Daoy (cell line): ENCODE measurements at regions not wholly inside any gene's neighbourhood (a gene's known extent, or its start where the extent isn't known, plus 50 kb on each side); places are given as distances from the start of the nearest gene placed in this dataset.
A peak's percentile ranks its signal among the peaks of the same experiment; 100 is the strongest.

ENCODE experiments used
- DNase-seq: peaks from one replicate; pipeline ENCODE4 v3.0.0-alpha.2; 2015; ENCODE audit warnings: low read depth

DNA sequence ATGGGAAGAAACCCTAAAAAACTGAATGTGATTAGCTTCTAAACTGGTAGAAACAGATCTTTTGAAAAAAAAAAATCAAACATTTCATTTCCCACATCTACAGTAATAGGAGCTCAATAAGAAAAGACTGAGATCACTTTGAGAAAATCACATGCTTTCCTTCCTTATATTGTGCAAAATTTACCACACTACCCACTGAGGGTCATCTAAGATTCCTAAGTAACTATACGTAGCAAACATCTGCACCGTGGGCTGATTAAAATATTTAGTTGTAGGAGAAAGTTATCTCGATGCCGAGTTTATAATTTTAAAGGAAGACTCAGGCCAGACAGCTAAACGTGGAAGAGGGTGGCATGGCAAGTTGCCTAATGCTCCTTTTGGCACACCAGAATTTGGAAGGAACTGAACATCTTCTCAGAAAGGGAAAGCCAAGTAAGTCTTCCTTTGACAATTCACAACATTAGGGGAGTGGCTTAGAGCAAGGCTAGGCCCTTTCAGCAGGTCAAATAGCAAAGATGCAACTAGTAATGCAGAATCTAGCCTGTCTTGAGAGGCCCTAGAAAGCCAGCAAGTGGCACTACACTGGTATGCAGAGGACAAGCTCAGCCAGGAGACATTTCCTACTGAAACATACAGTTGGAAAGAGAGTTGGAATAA is 128.0 kb downstream of the TMA16 start:
- no peak for DNase-seq

DNA sequence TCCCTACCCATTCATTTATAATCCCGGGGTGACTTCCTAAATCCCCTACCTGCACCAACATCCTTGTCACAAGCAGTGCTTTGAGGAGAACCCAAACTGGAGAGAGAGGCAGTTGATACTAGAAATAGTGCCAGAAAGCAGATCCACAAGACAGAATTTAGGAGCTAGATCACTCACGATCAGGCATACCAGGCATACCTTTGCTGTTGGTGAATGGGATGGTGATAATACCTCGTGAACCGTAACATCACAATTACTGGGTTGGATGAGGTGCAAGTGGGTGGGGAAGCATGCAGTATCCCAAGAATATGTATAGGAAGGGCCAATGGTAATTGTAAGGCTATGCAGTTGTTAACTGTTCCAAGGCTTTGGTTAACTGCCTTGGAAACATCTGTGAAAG is 129.3 kb downstream of the TMA16 start:
- DNase-seq: no peak

DNA sequence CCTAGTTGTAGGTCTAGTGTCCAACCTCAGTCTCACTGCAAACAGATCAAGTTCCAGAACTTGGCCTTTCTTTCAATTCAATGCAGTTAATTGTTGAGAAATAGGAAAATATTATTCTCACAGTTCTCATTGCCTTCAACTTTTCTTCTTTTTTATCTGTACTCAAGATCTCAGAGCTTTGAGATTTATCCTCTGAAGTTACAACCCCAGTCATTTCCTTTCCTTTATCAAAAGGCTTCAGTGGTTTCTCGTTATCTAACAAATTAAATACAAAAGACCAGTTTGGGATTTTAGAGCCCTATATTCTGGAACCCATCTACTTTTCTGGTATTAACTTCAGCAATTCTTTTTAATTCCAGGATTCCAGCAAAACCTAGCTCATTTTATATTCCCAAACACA is 130.2 kb downstream of the TMA16 start:
- DNase-seq: no peak

DNA sequence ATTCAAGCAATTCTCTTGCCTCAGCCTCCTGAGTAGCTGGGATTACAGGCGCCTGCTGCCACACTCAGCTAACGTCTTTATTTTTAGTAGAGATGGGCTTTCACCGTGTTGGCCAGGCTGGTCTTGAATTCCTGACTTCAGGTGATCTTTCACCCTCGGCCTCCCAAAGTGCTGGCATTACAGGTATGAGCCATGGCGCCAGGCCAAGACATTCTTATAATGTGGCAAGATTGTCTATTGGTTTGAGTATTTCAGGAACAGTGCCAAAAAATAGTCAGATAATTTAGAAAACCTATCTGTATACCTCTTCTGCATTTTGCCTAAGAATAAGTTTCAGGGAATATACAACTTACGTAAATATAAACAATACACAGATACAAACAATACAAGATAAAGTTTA is 136.8 kb downstream of the TMA16 start:
- DNase-seq: no peak

DNA sequence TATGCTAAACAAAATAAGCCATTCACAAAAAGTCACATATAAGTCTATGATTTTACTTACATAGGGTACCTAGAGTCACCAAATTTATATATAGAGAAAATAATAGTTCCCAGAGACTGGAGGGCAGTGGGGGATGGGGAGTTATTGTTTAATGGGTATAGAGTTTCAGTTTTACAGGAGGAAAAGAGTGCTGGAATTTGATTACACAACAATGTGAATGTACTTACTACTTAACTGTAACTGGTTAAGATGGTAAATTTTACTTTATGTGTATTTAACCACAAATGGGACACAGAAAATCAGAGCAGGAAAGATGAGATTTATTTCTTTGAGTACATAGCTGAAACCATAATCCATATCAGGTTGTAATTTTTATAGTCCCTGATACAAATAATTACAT is 144.4 kb downstream of the TMA16 start:
- no peak for DNase-seq

DNA sequence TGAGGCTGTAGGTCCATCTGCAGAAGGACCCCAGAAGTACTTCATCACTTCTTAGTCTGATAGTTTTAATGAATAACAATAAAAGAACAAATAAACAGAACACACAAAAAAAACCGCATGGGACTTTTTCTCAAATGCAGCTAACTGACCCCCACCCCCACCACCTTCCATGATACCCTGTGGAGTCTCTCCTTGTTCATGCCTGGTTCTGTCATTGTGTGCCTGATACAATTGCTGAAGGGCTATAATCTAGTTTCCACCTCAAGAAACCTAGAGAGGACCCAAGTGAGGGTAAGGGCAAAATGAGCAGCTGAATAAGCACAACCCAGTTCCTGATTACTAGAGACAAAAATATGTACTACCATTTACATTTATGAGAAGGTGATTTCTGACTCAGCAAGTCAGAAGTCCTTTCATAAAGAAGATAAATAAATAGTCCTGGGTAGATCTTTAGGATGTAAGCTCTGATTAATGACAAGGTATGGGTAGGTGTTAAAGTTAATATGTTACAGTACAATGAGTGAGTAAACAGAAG is 155.1 kb downstream of the TMA16 start:
- DNase-seq: no peak

DNA sequence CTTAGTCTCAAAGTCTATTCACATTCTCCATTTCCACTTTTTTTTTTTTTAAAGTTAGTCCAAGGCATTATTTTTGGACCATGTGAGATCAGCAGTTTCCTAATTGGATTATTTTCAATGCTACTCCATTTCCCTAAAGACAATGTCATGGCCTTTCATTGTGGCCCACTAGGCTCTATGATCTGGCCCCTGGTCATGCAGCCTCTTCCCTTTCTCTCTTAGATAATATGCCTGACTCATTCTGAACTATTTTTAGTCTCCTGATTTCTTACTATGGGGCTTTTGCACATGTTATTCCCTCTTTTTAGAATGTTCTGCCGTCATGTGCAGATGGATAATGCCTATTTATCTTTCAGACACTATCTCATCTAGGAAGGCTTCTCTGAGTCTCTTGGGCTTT is 157.3 kb downstream of the TMA16 start:
- no peak for DNase-seq

DNA sequence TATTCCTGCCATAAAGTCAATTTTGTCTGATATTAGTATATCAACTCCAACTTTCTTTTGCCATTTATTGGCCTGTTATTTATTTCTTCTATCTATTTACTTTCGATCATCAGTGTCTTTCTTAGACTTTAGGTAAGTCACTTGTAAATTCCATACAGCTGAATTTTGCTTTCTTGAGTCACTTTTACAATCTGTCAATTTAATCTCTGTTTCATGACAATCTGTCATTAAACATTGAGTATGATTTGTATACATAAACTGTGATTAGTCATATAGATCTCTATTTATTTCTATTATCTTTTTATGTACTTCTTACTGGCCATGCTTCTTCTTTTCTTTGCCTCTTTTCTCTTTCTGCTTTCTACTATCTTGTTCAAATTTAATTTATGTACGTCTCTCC is 160.1 kb downstream of the TMA16 start:
- DNase-seq: no peak

DNA sequence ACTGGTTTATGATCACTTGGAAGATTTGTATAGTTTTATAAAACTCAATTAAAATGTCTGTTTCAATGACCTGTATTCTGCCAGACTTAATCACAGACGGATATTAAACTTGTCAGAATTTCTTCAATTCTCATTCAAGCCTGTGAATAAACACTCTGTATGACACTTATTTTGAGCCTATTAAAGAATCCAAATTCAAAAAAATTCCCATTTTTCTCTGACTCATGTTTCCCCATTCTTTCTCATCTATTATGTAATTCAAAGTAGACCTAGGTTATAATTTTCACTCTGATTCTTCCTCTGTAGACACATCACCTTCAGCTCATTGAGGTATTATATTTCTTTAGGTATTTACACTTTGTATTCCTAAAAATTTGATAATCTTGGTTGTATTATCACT is 166.1 kb downstream of the TMA16 start:
- no peak for DNase-seq

DNA sequence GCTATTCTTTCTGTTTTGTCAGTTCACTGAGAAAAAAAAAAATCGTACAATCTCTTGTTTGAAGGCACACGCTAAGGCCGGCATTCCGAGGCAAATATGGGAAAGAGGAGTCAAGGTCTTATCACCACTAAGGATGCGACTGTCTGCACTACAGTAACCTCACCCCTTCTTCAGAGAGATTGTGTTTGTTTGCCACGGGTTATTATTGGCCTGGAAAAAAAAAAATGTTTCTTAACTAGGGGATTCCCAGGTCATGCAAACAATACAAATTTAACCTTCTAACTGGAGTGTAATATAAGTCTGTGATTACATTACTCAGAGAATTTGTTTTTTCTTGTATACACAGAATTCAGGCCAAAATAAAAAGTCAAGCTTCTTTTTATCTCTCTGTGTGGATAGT is 168.3 kb downstream of the TMA16 start:
- DNase-seq: no peak

DNA sequence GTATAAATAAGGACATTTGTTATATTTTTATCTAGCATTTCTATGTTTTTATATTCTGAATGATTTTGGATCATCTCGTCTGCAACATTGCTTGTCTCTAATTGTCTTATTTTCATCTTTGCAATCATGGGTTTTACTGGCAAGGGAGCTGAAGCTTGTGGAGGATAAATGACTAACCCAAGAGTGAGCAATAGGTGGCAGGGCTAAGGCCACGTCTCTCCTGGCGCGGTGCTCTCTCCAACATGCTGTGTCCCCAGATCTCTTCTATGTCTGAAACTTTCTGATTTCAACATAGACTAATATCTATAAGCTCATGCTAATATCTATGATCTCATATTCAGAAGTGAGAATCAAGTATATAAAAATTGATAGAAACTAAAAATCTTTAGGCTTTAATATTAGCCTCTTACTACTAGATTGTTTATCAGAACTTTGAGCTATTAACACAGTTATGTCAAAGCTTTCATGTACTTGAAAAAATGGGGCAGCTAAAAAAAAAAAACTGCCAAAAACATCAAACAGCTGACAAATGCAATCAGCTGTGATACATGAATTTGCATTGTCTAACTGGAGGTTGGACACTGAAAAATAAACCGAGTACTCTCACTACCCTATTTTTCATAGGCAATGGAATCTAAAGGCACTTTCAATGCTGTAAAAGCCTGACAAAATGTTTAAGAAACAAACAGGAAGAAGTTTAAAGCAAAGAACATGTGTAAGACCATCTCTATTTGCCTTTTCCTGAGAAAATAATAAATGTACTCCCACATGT is 169.2 kb downstream of the TMA16 start:
- peak; percentile 2 for DNase-seq

DNA sequence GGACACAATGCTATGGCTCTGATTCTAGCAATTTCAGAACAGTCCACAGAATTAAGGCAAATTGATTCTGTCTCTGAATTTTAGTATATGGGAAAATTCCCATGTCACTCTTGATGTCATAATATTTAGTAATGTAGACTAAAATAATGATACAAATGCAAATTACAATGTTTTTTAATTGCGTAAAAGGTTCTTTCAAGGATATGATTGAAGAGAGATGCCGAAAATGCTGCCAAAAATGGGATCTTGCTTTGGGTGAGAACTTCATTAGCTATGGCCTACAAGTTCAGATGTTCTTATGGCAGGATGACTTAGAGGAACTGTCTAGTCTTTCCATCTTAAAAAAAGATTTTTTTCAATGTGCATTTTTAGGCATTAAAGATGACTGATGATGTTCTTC is 170.6 kb downstream of the TMA16 start:
- DNase-seq: no peak

DNA sequence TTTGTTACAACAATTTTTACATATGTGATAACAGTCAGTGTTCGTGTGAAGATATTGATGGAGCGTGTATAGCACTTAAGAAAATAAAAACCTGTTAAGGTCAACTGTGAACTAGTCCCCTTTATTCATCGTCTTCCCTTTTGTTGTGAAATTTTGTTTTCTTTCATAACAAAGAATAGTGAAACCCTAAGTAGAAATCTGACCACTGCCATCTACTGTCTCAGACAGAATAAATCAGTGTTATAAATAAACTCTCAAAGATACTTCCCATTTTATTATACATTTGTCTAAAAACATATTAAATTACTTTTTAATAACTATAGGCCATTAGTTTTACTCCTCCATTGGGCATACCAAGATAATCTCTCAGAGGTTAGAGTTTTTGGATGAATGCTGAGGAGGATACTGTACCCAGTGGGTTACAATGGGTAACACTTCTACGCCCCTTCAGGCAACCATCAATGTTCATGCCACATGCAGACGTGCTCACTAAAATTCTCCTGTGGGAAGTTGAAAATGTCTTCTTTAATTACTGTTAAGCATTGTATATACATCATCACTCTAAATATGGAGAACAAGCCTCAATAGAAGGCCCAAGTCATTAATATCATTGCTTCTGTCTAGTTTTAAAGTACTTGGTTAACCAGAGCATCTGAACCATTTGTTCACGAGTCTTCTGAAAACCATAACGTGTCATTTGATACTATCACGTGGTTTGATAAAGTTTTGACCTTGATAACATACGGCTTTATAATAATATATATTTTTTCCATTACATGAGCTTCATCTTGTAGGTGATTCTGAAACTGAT is 171.2 kb downstream of the TMA16 start:
- DNase-seq: no peak

DNA sequence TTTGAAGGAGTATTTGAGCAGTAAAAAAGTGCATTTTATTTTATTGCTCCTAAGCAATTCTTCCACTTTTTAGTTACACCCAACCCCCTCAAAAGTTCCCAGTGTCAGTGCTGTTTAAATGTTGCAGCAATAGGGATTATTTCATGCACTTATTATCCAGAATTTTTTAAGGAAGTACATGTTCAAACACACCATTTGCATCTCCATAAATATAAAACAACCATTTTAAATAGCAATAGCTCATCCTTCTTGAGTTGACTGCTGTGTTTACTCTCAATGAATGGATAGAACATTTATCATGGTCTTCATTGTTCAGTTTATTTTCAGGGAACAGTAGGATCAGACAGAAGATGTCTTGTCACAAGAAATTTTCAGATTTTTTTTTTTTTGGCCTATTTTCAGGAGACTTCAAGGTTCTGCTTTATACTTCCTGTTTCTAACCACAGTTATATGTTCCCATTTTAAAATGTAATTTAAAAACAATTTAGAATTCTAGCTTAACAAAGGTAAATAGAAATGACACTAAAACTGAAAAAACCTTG is 171.9 kb downstream of the TMA16 start:
- DNase-seq: no peak

DNA sequence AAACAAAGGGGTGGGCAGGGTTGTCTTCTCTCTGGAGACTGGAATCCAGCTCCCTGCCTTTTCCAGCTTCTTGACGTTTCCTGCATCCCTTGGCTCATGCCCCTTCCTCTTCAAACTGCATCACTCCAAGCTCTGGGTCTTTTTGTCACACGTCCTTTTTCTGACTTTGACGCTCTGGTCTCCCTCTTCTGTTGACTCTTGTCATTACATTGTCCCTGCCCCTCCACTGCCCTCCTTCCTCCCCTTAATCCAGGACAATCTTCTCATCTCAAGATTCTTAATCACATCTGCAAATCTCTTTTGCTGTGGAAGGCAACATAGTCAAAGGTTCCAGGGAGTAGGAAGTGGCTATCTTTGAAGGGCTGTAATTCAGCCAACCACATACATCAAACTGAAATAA is 178.3 kb downstream of the TMA16 start:
- DNase-seq: no peak

DNA sequence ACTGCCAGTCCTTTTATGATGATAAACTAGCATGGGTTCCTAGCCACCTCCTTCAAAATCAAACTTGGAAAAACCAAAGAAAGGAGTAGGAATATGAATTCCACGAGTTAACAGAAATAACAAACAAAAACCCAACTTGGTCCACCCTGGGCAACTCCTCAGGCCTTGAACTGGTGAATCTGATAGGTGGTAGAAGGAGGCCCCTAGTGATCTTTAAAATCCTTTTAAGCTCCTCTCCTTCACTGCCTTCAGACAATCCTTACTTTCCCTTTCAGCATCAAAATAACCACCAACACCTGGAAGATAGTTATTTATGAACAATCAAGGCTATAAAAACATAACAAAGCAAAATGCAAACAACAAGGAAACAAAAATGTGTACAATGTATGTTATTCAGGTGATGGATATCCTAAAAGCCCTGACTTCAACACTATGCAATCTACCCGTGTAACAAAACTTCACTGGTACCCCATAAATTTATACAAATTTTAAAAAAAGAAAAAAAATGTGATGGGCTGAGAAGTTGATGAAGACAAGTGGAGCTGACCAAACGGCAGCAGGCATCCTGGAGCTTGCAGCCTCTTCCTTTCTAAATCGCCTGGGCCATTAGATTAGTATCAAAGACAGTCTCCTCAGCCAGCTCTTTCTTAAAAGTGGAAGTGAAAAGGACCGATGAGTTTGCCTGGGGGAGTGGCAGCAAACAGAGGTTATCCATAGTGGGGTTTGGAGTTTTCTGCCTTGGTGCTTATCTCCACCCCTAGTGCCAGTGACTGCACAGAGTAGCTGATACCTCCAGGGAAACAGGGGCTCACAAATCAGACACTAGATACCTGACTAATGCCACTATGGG is 179.6 kb downstream of the TMA16 start:
- no peak for DNase-seq

DNA sequence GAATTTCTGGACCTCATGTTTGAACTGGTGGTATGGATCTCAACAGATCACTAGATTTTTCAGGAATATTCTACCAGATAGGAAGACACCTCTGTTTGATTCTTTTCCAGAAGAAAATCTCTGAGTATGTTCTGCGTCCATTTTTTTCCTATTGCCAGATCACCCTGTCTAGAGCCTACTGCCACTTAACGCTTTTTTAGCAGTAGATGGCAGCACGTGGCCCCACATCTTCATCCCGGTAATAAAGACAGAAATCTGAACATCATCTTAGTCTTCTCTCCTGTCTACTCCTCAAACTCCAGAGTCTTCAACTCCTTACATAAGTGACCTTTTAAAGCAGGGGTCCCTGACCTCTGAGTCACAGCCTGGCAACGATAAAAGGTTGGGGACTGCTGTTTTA is 184.7 kb downstream of the TMA16 start:
- peak; percentile 10 for DNase-seq

DNA sequence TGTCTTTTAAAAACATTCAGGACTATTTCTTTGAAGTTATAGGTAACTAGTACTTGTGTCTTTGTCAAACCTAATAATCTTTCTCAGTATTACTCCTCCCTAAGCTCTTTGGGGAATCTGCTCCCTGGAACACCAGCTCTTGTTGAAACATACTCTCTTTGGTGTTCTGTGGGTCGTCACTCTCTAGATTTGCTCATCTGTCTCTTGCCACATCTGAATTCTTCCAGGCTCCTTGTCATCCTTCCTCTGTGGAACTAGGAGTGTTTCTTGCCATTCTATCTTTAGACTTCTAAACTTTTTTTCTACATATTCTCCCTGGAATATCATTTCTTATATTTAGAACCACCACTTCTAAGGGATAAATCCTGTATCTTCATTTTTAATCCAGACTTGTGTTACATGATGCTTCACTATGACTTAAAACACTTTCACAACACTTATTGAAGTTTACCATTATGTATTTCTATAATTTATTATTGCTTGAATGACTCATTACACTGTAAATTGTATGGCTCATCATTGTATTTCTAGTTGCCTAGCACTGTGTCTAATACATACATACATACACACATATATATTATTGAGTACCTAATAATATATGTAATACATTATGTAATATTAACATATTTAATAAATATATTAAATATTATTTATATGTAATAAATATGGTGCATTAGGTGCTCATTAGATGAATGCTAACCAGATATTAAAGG is 186.1 kb downstream of the TMA16 start:
- no peak for DNase-seq

DNA sequence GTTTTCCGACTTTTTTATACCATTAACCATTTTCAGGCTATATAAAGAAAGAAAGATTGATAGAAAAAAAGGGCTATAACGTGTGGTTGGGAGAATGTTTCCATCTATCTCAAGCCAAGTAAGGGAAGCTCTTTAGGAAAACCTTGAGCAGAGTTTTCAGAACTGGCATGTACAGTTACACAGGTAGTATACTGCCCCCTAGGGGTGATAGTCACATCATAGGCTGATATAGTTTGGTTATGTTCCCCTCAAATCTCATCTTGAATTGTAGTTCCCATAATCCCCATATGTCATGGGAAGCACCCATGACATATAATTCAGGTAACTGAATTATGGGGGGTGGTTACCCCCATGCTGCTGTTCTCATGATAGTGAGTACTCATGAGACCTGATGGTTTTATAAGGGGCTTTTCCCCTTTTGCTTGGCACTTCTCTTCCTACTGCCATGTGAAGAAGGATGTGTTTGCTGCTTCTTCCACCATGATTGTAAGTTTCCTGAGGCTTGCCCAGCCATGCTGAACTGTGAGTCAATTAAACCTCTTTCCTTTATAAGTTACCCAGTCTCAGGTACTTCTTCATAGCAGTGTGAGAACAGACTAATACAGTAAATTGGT is 186.8 kb downstream of the TMA16 start:
- DNase-seq: no peak

DNA sequence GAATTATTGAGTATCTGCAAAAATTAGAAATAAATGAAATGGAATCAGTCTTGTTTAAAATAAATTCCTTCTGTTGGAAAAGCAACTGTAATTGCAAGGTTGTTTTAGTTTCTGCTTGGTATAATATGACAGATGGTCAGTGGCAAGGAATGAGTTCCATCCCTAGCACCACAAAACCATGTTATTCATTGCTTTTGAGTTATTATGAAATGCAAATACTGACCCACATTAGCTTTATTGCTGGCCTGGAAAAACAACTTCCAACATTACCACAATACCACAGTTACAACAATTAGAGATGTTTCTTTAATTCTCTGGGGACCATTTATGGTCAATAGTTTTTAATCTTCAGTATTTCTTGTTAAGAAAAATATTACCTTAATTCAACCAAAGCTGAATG is 194.4 kb downstream of the TMA16 start:
- no peak for DNase-seq
